Hepatocyte (in vitro differentiated cells): ENCODE measurements at regions not wholly inside any gene's neighbourhood (a gene's known extent, or its start where the extent isn't known, plus 50 kb on each side); places are given as distances from the start of the nearest gene placed in this dataset.

Experiments
- CTCF ChIP-seq: fragments of 200-600 bp; sonication (generic); IDR thresholded peaks from 2 replicates; pipeline ENCODE4 v1.5.1; 2016; ENCODE audit warnings: antibody characterized with exemption, mild to moderate bottlenecking; ENCODE audit not compliant: poor library complexity
- EZH2 ChIP-seq: fragments of 200-600 bp; sonication (generic); IDR thresholded peaks from 2 replicates; pipeline ENCODE4 v1.6.1; 2016; ENCODE audit warnings: antibody characterized with exemption, mild to moderate bottlenecking, borderline replicate concordance
- EZH2phosphoT487 ChIP-seq: fragments of 200-600 bp; sonication (generic); IDR thresholded peaks from one replicate; pipeline ENCODE4 v1.6.1; 2018; ENCODE audit warnings: antibody characterized with exemption, mild to moderate bottlenecking, low read depth, moderate library complexity; ENCODE audit not compliant: unreplicated experiment, severe bottlenecking

GRCh38 chr3:88713233-88713691 lies 394.2 kb upstream of the EPHA3 start:
- TF ChIP-seq EZH2: no peak
- no peak for TF ChIP-seq CTCF
- TF ChIP-seq EZH2phosphoT487: no peak
